SU-DHL-6 (cell line): ENCODE measurements at regions not wholly inside any gene's neighbourhood (a gene's known extent, or its start where the extent isn't known, plus 50 kb on each side); places are given as distances from the start of the nearest gene placed in this dataset.

Experiments
- H2AFZ ChIP-seq: fragments of 200-600 bp; sonication (generic); 2 replicates; pipeline ENCODE4 v1.6.1; 2014; ENCODE audit warnings: low read depth, mild to moderate bottlenecking, moderate library complexity, mixed read lengths, antibody characterized with exemption, low read length; ENCODE audit not compliant: severe bottlenecking
- H3F3A ChIP-seq: fragments of 200-600 bp; shearing (Covaris generic); 2 replicates; pipeline ENCODE4 v1.6.0; 2016; ENCODE audit warnings: antibody characterized with exemption, mild to moderate bottlenecking; ENCODE audit not compliant: insufficient read depth
- H3K27ac ChIP-seq: fragments of 200-600 bp; sonication (generic); 2 replicates; pipeline ENCODE4 v1.5.1; 2016; ENCODE audit warnings: low read depth, mild to moderate bottlenecking, low read length, moderate library complexity, mixed read lengths
- H3K27me3 ChIP-seq: fragments of 200-600 bp; sonication (generic), shearing (Covaris generic); 2 replicates; pipeline ENCODE4 v1.6.0; 2014; ENCODE audit warnings: mild to moderate bottlenecking, low read length
- H3K36me3 ChIP-seq: fragments of 200-600 bp; sonication (generic); 2 replicates; pipeline ENCODE4 v1.6.1; 2014; ENCODE audit warnings: mild to moderate bottlenecking, low read length, mixed read lengths
- H3K4me2 ChIP-seq: fragments of 300-600, 200-600 bp; shearing (Covaris generic), sonication (generic); 2 replicates; pipeline ENCODE4 v1.6.0; 2014; ENCODE audit warnings: low read length, low read depth, mild to moderate bottlenecking; ENCODE audit not compliant: poor library complexity, severe bottlenecking
- H3K4me3 ChIP-seq: fragments of 200-600 bp; sonication (generic); 2 replicates; pipeline ENCODE4 v1.5.1; 2014; ENCODE audit warnings: antibody characterized with exemption, low read length, mild to moderate bottlenecking, mixed read lengths; ENCODE audit not compliant: insufficient read depth, poor library complexity, severe bottlenecking
- H3K79me2 ChIP-seq: fragments of 200-600 bp; sonication (generic); 2 replicates; pipeline ENCODE4 v1.6.1; 2014; ENCODE audit warnings: mild to moderate bottlenecking, low read length, moderate library complexity; ENCODE audit not compliant: insufficient read depth
- H3K9ac ChIP-seq: fragments of 200-600 bp; sonication (generic); 2 replicates; pipeline ENCODE4 v1.7.0; 2014; ENCODE audit warnings: mild to moderate bottlenecking, low read length
- H3K9me2 ChIP-seq: fragments of 200-600 bp; sonication (generic); replicated peaks from 2 replicates; pipeline ENCODE4 v1.6.1; 2014; ENCODE audit warnings: low read length; ENCODE audit not compliant: insufficient read depth
- H3K9me3 ChIP-seq: fragments of 200-600 bp; sonication (generic); 2 replicates; pipeline ENCODE4 v1.6.1; 2014; ENCODE audit warnings: low read length, mixed read lengths; ENCODE audit not compliant: insufficient read depth
- H4K20me1 ChIP-seq: fragments of 200-600 bp; sonication (generic); 2 replicates; pipeline ENCODE4 v1.6.1; 2014; ENCODE audit warnings: low read depth, mild to moderate bottlenecking, antibody characterized with exemption, low read length, moderate library complexity, mixed read lengths
- CTCF ChIP-seq: fragments of 200-600 bp; sonication (generic); IDR thresholded peaks from one replicate; pipeline ENCODE4 v1.5.1; 2017; ENCODE audit warnings: antibody characterized with exemption, mild to moderate bottlenecking, low read length, moderate library complexity; ENCODE audit not compliant: insufficient read depth, poor library complexity, severe bottlenecking
- EZH2phosphoT487 ChIP-seq: fragments of 200-600 bp; sonication (generic), shearing (Covaris generic); conservative IDR thresholded peaks from 2 replicates; pipeline ENCODE4 v1.6.1; 2018; ENCODE audit warnings: mild to moderate bottlenecking, antibody characterized with exemption, low read length, moderate library complexity, mixed read lengths

- Histone ChIP-seq H3K9me2 (no peaks in the 10 kb centered on the region; the same call in 1 of the 2 replicates), H3K27ac (no peak overlapping the region), H3K4me3 (no peak overlapping the region), H2AFZ (no peak overlapping the region), H3K4me2 (no peak overlapping the region), H3F3A (no peaks in the 10 kb centered on the region), H3K36me3 (no peaks in the 10 kb centered on the region), H3K79me2 (no peaks in the 10 kb centered on the region), H3K27me3 (no peaks in the 10 kb centered on the region), H4K20me1 (no peaks in the 10 kb centered on the region), H3K9ac (no peak overlapping the region), H3K9me3 (no peaks in the 10 kb centered on the region)
- TF ChIP-seq CTCF (no peak), EZH2phosphoT487 (no peak)
These were observed 128.0 kb downstream of the SPP2 start for GRCh38 chr2:234178330-234179030.

DNA sequence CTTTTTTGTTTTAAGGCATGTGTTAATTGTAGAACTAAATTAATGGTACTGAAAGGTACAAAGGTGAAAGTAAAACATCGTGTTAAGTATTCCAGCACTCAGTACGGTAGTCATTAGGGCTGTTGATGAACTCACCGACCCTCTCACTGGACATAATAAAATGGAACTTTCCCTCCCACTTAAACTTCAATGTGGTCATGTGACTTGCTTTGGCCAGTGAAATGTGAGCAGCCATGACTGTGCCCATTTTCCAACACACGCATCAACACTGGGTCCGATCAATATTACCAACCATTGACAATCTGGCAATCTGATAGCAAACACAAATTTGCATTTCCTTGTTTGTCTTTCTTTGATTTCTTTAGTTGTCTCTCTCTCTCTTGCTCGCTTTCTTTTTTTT lies 125.1 kb downstream of the SPP2 start:
- Histone ChIP-seq H3K9ac (no peak overlapping the region), H3F3A (no peaks in the 10 kb centered on the region), H3K27me3 (no peaks in the 10 kb centered on the region), H3K27ac (no peak overlapping the region), H3K9me2 (no peaks in the 10 kb centered on the region; the same call in 1 of the 2 replicates), H3K36me3 (no peaks in the 10 kb centered on the region), H3K4me2 (no peak overlapping the region), H3K9me3 (no peaks in the 10 kb centered on the region), H4K20me1 (no peaks in the 10 kb centered on the region), H3K79me2 (no peaks in the 10 kb centered on the region), H2AFZ (no peak overlapping the region), H3K4me3 (no peak overlapping the region)
- TF ChIP-seq EZH2phosphoT487, result no peak
- no peak for TF ChIP-seq CTCF

- H3F3A ChIP-seq, result no peaks in the 10 kb centered on the region
- no peaks in the 10 kb centered on the region for H4K20me1 ChIP-seq
- H3K27me3 ChIP-seq, result no peaks in the 10 kb centered on the region
- H2AFZ ChIP-seq, result no peak overlapping the region
- no peak overlapping the region for H3K9ac ChIP-seq
- H3K9me2 ChIP-seq, result no peaks in the 10 kb centered on the region; the same call in 1 of the 2 replicates
- TF ChIP-seq CTCF (no peak), EZH2phosphoT487 (no peak)
- no peak overlapping the region for H3K27ac ChIP-seq
- no peaks in the 10 kb centered on the region for H3K36me3 ChIP-seq
- H3K4me2 ChIP-seq, result no peak overlapping the region
- no peak overlapping the region for H3K4me3 ChIP-seq
- H3K9me3 ChIP-seq, result no peaks in the 10 kb centered on the region
- no peaks in the 10 kb centered on the region for H3K79me2 ChIP-seq
These were observed 124.2 kb downstream of the SPP2 start for GRCh38 chr2:234174742-234175141.
